CD4-positive, alpha-beta T cell treated with Interferon gamma for 1 hour (primary cell): ENCODE measurements at regions not wholly inside any gene's neighbourhood (a gene's known extent, or its start where the extent isn't known, plus 50 kb on each side); places are given as distances from the start of the nearest gene placed in this dataset.
"Not testable (repeated sequence)": the region's sequence is repeated elsewhere in the genome, so short reads cannot be mapped to it uniquely, and the experiment has no call there.

ENCODE experiments used
- DNase-seq: peaks from one replicate; pipeline ENCODE4 v3.0.0-alpha.2; 2020

GRCh38 chr12:90683871-90684270 is 271.1 kb downstream of the CCER1 start:
- DNase-seq, result no peak

- no peak for DNase-seq
Measured at GRCh38 chr12:90682398-90682797, 272.6 kb downstream of the CCER1 start.

GRCh38 chr12:90679674-90680073 is 275.3 kb downstream of the CCER1 start:
- no peak for DNase-seq

- no peak for DNase-seq
Measured at GRCh38 chr12:90677552-90677951, 277.4 kb downstream of the CCER1 start.

GRCh38 chr12:90677055-90677454 is 277.9 kb downstream of the CCER1 start:
- no peak for DNase-seq

DNA sequence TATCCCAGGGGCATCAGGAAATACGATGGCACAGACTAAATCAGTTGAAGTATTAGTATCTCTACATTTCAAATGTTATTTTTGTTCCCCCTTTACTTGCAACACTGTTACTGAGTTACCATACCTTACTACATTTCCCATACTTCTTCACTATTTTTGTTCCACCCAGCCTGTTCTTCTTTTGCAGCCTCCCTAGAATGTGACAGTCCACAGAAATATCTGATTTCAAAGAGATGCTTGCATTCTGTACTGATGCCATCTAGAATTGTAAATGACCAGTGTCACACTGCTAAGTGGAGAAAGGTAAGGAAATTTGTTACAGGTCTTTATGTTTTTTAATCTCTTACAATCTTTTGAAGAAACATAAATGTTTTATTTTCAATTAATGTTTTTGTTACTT is 279.9 kb downstream of the CCER1 start:
- no peak for DNase-seq

GRCh38 chr12:90672081-90672480 is 282.9 kb downstream of the CCER1 start:
- no peak for DNase-seq

GRCh38 chr12:90663949-90664348 is 291.0 kb downstream of the CCER1 start:
- DNase-seq, result not testable (repeated sequence)

DNA sequence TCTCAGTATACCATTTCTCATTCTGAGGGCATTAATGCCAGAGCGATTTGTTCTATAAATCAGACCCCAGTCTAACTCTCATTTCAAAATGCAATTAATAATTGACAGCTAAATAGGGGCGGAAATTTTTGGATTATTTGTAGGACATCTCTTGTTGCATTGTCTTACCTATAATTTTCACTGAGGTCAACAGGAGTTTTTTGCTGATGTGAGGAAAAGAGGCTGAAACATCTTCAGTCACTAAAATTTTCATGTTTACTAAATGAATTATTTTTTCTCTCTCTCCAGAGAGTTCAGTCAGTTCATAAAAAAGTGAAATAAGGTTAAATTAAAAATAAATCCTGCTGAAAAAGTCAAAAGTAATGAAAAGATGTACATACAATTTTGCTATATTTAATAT is 295.9 kb downstream of the CCER1 start:
- no peak for DNase-seq

- no peak for DNase-seq
Measured at GRCh38 chr12:90653040-90653439, 301.9 kb downstream of the CCER1 start.

GRCh38 chr12:90652280-90652679 is 302.7 kb downstream of the CCER1 start:
- no peak for DNase-seq

GRCh38 chr12:90645181-90645580 is 309.8 kb downstream of the CCER1 start:
- DNase-seq, result no peak

DNA sequence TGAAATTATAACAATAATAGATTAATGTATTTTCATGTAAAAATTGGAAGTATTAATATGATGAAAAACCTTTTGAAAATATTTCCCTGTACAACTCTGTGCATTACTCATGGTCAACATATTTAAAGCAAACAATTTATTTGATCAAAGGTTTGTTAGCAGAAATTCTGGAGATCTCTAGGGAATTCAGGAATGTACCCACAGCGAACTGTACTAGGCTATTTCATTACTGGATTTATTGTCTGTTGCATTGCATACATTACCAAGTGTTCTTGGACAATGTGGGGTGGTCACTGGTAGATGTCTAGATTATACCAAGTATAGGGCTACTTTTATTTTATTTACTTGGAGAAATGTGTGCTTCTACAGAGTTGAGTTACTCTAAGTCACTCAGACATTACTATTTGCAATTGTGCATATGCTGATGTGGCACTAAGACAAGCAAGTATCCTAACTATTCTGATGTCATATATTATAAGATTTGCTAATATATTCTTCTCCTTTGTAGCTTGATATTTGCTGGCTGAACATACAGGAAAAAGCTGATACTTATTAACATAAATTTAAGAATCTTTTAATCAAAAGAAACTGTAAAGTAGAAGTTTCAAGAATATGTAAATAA is 323.3 kb downstream of the CCER1 start:
- no peak for DNase-seq

- DNase-seq, result no peak
Measured at GRCh38 chr12:90630006-90630405, 325.0 kb downstream of the CCER1 start.

DNA sequence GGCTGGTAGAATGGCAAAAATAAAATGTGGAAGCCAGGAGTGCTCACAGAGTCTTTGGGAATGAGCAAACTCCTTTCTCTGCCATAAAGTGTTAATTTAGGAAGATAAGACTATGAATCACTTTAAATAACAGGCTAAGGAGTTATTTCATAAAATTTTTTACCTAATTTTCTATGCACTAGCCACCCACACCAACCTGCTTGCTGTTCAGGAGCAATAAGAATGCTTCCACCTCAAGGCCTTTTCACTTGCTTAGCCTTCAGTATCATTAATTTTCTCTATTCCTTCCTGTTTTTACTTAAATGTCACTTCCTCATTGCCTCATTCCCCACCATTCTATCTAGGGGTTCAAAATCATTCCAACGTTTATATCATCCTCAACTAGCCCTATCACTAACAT is 326.8 kb downstream of the CCER1 start:
- no peak for DNase-seq

DNA sequence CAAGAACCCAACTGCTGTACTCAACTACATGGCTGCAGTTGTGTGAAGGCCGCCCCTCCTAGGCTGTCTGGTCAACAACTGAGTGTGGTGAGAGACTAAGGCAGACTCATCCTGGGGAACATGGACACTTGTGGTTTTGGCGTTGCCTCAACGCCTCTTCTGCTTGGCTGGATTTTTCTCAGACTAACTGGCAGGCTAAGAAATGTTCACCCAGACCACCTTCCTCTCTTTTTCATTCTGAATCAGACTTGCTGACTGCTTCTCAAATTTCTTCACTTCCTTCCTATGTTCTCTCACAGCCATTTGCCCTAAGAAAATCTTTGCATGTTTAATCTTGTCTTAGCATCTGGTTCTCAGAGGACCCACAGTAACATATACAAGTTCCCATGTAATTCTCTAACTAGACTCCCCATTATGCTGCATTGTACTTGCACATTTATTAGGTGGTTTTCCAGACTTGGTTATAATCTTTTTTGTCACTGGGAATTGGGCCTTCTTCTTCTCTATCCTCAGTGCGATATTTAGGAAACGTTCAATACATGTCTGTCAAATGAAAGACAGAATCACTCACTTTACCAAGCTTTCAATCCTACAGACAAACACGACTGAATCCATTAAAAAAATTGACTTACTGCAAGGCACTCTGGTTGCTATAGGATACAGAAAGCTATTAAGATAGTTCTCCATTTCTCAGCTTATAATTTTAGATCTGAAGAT is 327.6 kb downstream of the CCER1 start:
- DNase-seq, result no peak

DNA sequence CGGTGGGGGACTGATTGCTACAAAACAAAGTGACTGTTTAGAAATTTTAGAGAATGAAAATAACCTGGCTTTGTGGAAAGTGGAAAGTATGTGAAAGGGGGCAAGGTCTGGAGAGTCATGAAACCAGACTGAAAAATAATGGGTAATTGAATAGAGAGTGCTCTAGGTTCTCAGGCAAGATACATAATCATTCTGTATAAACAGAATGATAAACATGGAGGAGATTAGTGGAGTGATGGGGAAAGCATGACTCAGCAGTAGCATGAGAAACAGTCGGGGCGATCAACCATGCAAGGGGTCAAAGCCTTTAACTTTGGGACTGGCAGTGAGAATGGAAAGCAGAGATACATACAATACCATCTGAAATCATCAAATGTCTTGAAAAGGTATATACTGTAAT is 332.5 kb downstream of the CCER1 start:
- no peak for DNase-seq

DNA sequence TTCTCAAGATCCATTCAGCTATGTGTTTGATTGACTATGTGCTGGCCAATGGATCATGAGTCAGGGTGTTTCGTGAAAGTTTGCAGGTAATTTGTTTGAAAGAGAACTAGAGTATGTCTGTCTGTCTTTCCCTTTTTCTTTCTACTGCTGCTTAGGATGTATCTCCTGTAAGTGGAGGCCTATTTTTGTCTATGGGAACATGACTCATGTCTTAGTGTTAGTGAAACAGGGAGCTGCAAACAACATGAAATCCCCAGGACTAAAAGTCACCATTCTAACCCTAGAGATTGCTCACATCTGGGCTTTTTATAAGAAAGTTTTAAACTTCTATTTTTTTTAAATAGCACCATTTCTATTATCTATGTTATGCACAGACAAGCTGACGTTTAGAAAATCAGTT is 333.0 kb downstream of the CCER1 start:
- no peak for DNase-seq

- no peak for DNase-seq
Measured at GRCh38 chr12:90619943-90620342, 335.0 kb downstream of the CCER1 start.

GRCh38 chr12:90618586-90618985 is 336.4 kb downstream of the CCER1 start:
- no peak for DNase-seq

- DNase-seq, result no peak
Measured at GRCh38 chr12:90611891-90612290, 343.1 kb downstream of the CCER1 start.

- no peak for DNase-seq
Measured at GRCh38 chr12:90611048-90611447, 343.9 kb downstream of the CCER1 start.

GRCh38 chr12:90593596-90594295 is 361.2 kb downstream of the CCER1 start:
- no peak for DNase-seq

DNA sequence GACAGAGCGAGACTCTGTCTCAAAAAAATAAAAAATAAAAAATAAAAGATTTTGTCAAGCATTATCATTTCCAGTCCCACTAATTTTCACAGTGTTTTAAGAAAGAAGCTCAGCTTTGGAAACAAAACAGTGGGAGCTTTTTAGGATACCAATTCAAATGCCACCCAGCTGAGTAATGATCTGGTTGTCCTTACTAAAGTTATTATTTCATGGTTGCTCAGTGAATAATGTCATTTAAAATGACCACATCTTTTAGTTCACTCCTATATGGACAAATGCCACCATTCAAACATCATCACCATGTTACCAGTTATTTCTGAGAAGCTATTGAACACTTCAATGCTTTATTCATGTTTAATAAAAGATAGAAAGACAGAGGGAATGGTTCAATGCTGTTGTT is 365.0 kb downstream of the CCER1 start:
- DNase-seq, result no peak
